H1 (cell line): ENCODE measurements at regions not wholly inside any gene's neighbourhood (a gene's known extent, or its start where the extent isn't known, plus 50 kb on each side); places are given as distances from the start of the nearest gene placed in this dataset.

Experiments
- CTCF ChIA-PET: fragments of 300-600 bp; sonication (Branson Sonifier 250); formaldehyde crosslinking; loops from one replicate; lab custom pipeline; 2021; ENCODE audit not compliant: partially characterized antibody; lab: Charles Lee
- POLR2A ChIA-PET: fragments of 300-600 bp; sonication (Branson Sonifier 250); formaldehyde crosslinking; loops from one replicate; lab custom pipeline; 2021; ENCODE audit warnings: inconsistent platforms; ENCODE audit not compliant: partially characterized antibody; lab: Charles Lee
- DNase-seq, 2 experiments: peaks; one replicate each; pipeline versions ENCODE4 v3.0.0 to v3.0.0-alpha.2; 2010 to 2022; ENCODE audit warnings: low spot score in 2 of 2, low read depth in 1 of 2, mixed read lengths in 1 of 2
- FAIRE-seq: peaks from 2 replicates; lab custom pipeline; 2011; peaks lifted over from hg19 to GRCh38; lab: Jason Lieb, UNC
- H2AFZ ChIP-seq: 2 replicates; pipeline ENCODE4 v1.8.1; 2012; ENCODE audit warnings: low read length, inconsistent platforms
- H2AK5ac ChIP-seq: 2 replicates; pipeline ENCODE4 v1.6.1; 2013; ENCODE audit warnings: low read depth, low read length
- H2BK120ac ChIP-seq: replicated peaks from 2 replicates; pipeline ENCODE3; 2013; ENCODE audit warnings: low read depth, low read length, inconsistent platforms
- H2BK12ac ChIP-seq: 2 replicates; pipeline ENCODE4 v1.6.1; 2013; ENCODE audit warnings: low read depth, low read length
- H2BK15ac ChIP-seq: 2 replicates; pipeline ENCODE4 v1.6.1; 2013; ENCODE audit warnings: low read length
- H2BK20ac ChIP-seq: 2 replicates; pipeline ENCODE4 v1.6.1; 2013; ENCODE audit warnings: low read length
- H2BK5ac ChIP-seq: 2 replicates; pipeline ENCODE4 v1.6.1; 2013; ENCODE audit warnings: low read depth, low read length
- H3K14ac ChIP-seq: 2 replicates; pipeline ENCODE4 v1.6.1; 2013; ENCODE audit warnings: inconsistent platforms; ENCODE audit not compliant: insufficient read length
- H3K18ac ChIP-seq: 2 replicates; pipeline ENCODE4 v1.6.1; 2013; ENCODE audit warnings: low read length; ENCODE audit errors: extremely low read depth
- H3K23ac ChIP-seq: 2 replicates; pipeline ENCODE4 v1.6.1; 2013; ENCODE audit warnings: inconsistent platforms; ENCODE audit not compliant: insufficient read length
- H3K23me2 ChIP-seq: 2 replicates; pipeline ENCODE4 v1.6.1; 2013; ENCODE audit warnings: low read depth, low read length
- H3K27ac ChIP-seq: 2 replicates; pipeline ENCODE4 v1.6.1; 2011; ENCODE audit warnings: low read depth, low read length, inconsistent platforms
- H3K27me3 ChIP-seq, 4 experiments: replicated peaks in 1 of 4; 1 replicate in 1 of 4; 2 replicates in 3 of 4; pipeline versions ENCODE4 v1.6.1 to v1.8.1; 2011 to 2013; ENCODE audit warnings: low read length in 3 of 4, mild to moderate bottlenecking in 3 of 4, inconsistent platforms in 2 of 4, mixed read lengths in 2 of 4, moderate library complexity in 1 of 4; ENCODE audit not compliant: control insufficient read depth in 3 of 4, insufficient read depth in 3 of 4; ENCODE audit errors: extremely low read depth in 1 of 4
- H3K36me3 ChIP-seq, 4 experiments: 2 replicates each; pipeline versions ENCODE4 v1.6.1 to v1.8.1; 2011 to 2013; ENCODE audit warnings: mild to moderate bottlenecking in 4 of 4, low read length in 3 of 4, moderate library complexity in 2 of 4, control low read depth in 1 of 4, inconsistent platforms in 1 of 4; ENCODE audit not compliant: insufficient read depth in 4 of 4, control insufficient read depth in 2 of 4
- H3K4ac ChIP-seq: replicated peaks from 2 replicates; pipeline ENCODE3; 2013; ENCODE audit warnings: low read length, low read depth, mixed read lengths, inconsistent platforms; ENCODE audit not compliant: insufficient read length
- H3K4me1 ChIP-seq, 4 experiments: replicated peaks in 1 of 4; 1 replicate in 1 of 4; 2 replicates in 3 of 4; pipeline versions ENCODE4 v1.6.1 to v1.8.1; 2011 to 2013; ENCODE audit warnings: low read length in 3 of 4, inconsistent platforms in 2 of 4, mixed read lengths in 1 of 4; ENCODE audit not compliant: insufficient read depth in 4 of 4, control insufficient read depth in 3 of 4
- H3K4me2 ChIP-seq, 2 experiments: 2 replicates each; pipeline versions ENCODE4 v1.6.1 to v1.8.1; 2011 to 2013; ENCODE audit warnings: low read depth in 2 of 2, low read length in 2 of 2, control low read depth in 1 of 2, inconsistent platforms in 1 of 2, mild to moderate bottlenecking in 1 of 2; ENCODE audit not compliant: insufficient read depth in 1 of 2
- H3K4me3 ChIP-seq, 4 experiments: fragments of 200-600, 300-600 bp in 1 of 4; sonication (generic), shearing (Covaris generic), sonication (Bioruptor Twin) in 1 of 4; 2 replicates each; pipeline versions ENCODE4 v1.5.1 to v1.8.1; 2011 to 2016; ENCODE audit warnings: low read length in 4 of 4, low read depth in 3 of 4, control low read depth in 2 of 4, inconsistent platforms in 2 of 4, mild to moderate bottlenecking in 2 of 4, mixed read lengths in 1 of 4, moderate library complexity in 1 of 4; ENCODE audit not compliant: insufficient read depth in 2 of 4; ENCODE audit errors: extremely low read depth in 1 of 4
- H3K56ac ChIP-seq: replicated peaks from 2 replicates; pipeline ENCODE3; 2013; ENCODE audit warnings: low read depth, mild to moderate bottlenecking, mixed read lengths, low read length, inconsistent platforms; ENCODE audit not compliant: insufficient read length
- H3K79me1 ChIP-seq: 2 replicates; pipeline ENCODE4 v1.6.1; 2013; ENCODE audit warnings: low read depth, low read length, control low read depth
- H3K79me2 ChIP-seq, 2 experiments: 2 replicates each; pipeline versions ENCODE4 v1.6.1 to v1.8.1; 2012 to 2013; ENCODE audit warnings: low read length in 2 of 2, mild to moderate bottlenecking in 2 of 2, inconsistent platforms in 1 of 2; ENCODE audit not compliant: insufficient read depth in 2 of 2, control insufficient read depth in 1 of 2
- H3K9ac ChIP-seq, 4 experiments: replicated peaks in 1 of 4; 1 replicate in 1 of 4; 2 replicates in 3 of 4; pipeline versions ENCODE4 v1.6.1 to v1.8.1; 2011 to 2013; ENCODE audit warnings: low read depth in 3 of 4, low read length in 3 of 4, control low read depth in 2 of 4, mild to moderate bottlenecking in 2 of 4, moderate library complexity in 2 of 4, inconsistent platforms in 1 of 4; ENCODE audit errors: extremely low read depth in 1 of 4
- H3K9me3 ChIP-seq, 2 experiments: 2 replicates each; pipeline versions ENCODE4 v1.6.1 to v1.8.1; 2012 to 2013; ENCODE audit warnings: mild to moderate bottlenecking in 2 of 2, moderate library complexity in 2 of 2, control low read depth in 1 of 2, inconsistent platforms in 1 of 2, low read depth in 1 of 2, low read length in 1 of 2, mixed read lengths in 1 of 2; ENCODE audit not compliant: insufficient read depth in 2 of 2
- H4K20me1 ChIP-seq, 2 experiments: replicated peaks in 1 of 2; 2 replicates each; pipeline versions ENCODE3 to v1.8.1; 2011 to 2013; ENCODE audit warnings: inconsistent platforms in 2 of 2, low read length in 2 of 2, mild to moderate bottlenecking in 1 of 2; ENCODE audit not compliant: insufficient read depth in 2 of 2, control insufficient read depth in 1 of 2
- H4K5ac ChIP-seq: 2 replicates; pipeline ENCODE4 v1.6.1; 2013; ENCODE audit warnings: low read length, low read depth, mixed read lengths, inconsistent platforms; ENCODE audit not compliant: insufficient read length
- H4K8ac ChIP-seq: 2 replicates; pipeline ENCODE4 v1.8.0; 2013; ENCODE audit warnings: mild to moderate bottlenecking, moderate library complexity, low read length, inconsistent platforms; ENCODE audit not compliant: insufficient read depth; ENCODE audit errors: extremely low read depth
- H4K91ac ChIP-seq: replicated peaks from 2 replicates; pipeline ENCODE3; 2013; ENCODE audit warnings: low read length, mixed read lengths, inconsistent platforms; ENCODE audit not compliant: insufficient read length
- ASH2L ChIP-seq: fragments of 200-600, 300-600 bp; sonication (generic); IDR thresholded peaks from one replicate; pipeline ENCODE4 v1.7.1; 2017; ENCODE audit warnings: low read length
- CHD1 ChIP-seq: IDR thresholded peaks from 2 replicates; pipeline ENCODE4 v1.6.1; 2012; ENCODE audit warnings: low read depth, low read length, improper control_type of control experiment
- CHD2 ChIP-seq: IDR thresholded peaks from 2 replicates; pipeline ENCODE4 v1.6.1; 2012; ENCODE audit warnings: low read length, improper control_type of control experiment
- CTBP2 ChIP-seq: IDR thresholded peaks from 2 replicates; pipeline ENCODE4 v1.7.0; 2011; ENCODE audit warnings: borderline replicate concordance, mild to moderate bottlenecking, moderate library complexity, mixed read lengths, low read length; ENCODE audit not compliant: insufficient read depth, insufficient read length
- EZH2 ChIP-seq: fragments of 200-600 bp; sonication (generic); IDR thresholded peaks from 2 replicates; pipeline ENCODE4 v1.7.1; 2012; ENCODE audit warnings: low read depth, mild to moderate bottlenecking, moderate library complexity, low read length, inconsistent platforms; ENCODE audit not compliant: severe bottlenecking
- NANOG ChIP-seq: IDR thresholded peaks from 2 replicates; pipeline ENCODE4 v1.6.1; 2011; ENCODE audit warnings: low read length, low read depth, mild to moderate bottlenecking, inconsistent platforms; ENCODE audit not compliant: insufficient read depth, poor library complexity, severe bottlenecking
- NRF1 ChIP-seq: IDR thresholded peaks from 2 replicates; pipeline ENCODE4 v1.6.1; 2011; ENCODE audit warnings: mild to moderate bottlenecking, low read depth, low read length, improper control_type of control experiment
- RBBP5 ChIP-seq: IDR thresholded peaks from 2 replicates; pipeline ENCODE4 v1.7.1; 2012; ENCODE audit warnings: low read depth, mild to moderate bottlenecking, inconsistent platforms, low read length, moderate library complexity, borderline replicate concordance
- SIN3A ChIP-seq, 2 experiments: IDR thresholded peaks in 1 of 2; conservative IDR thresholded peaks in 1 of 2; 2 replicates each; pipeline ENCODE4 v1.6.1; 2011 to 2012; ENCODE audit warnings: low read length in 2 of 2, improper control_type of control experiment in 1 of 2, low read depth in 1 of 2, mild to moderate bottlenecking in 1 of 2
- SP2 ChIP-seq: IDR thresholded peaks from 2 replicates; pipeline ENCODE4 v1.6.1; 2012; ENCODE audit warnings: mild to moderate bottlenecking, low read length, inconsistent platforms
- TCF12 ChIP-seq: IDR thresholded peaks from 2 replicates; pipeline ENCODE4 v1.6.1; 2011; ENCODE audit warnings: low read depth, mild to moderate bottlenecking, low read length
- TEAD4 ChIP-seq: IDR thresholded peaks from 2 replicates; pipeline ENCODE4 v1.6.1; 2012; ENCODE audit warnings: low read depth, low read length, inconsistent platforms, mixed read lengths
- USF2 ChIP-seq: IDR thresholded peaks from 2 replicates; pipeline ENCODE4 v1.6.1; 2011; ENCODE audit warnings: low read length, improper control_type of control experiment
- WGBS, 2 experiments: shearing (Covaris generic) in 1 of 2; methylation state at CpG; one replicate each; pipeline versions ENCODE4 v1.1.6 to v1.1.7; 2013 to 2015; ENCODE audit warnings: low lambda C conversion rate in 2 of 2, mixed read lengths in 2 of 2, inconsistent platforms in 1 of 2, low coverage in 1 of 2, missing lambda C conversion rate in 1 of 2; ENCODE audit not compliant: insufficient replicate concordance in 2 of 2, insufficient coverage in 1 of 2, insufficient read length in 1 of 2; ENCODE audit errors: extremely low coverage in 1 of 2, missing lambda C conversion rate in 1 of 2; 5-methylcytosine and 5-hydroxymethylcytosine counted together

GRCh38 chr11:114779189-114779588 lies 100.9 kb downstream of the NXPE2 start:
- ChIA-PET CTCF (interaction anchor here (0.6 to 1.4 kb wide), 3 partner anchors 10 to 398 kb away, joined by 3 read pairs; no protein-coding TSS in a partner anchor), POLR2A (no interaction called here)
- no peak overlapping the region for H3K9ac ChIP-seq
- no peak overlapping the region for H3K27ac ChIP-seq
- 78% methylated on average over 6 of the region's 10 CpGs; no CpG with 5 or more reads in 1 of the 2 experiments for WGBS, 2 experiments
- no peak overlapping the region for H4K5ac ChIP-seq
- no peaks in the 10 kb centered on the region for H3K23me2 ChIP-seq
- no peak overlapping the region for H3K23ac ChIP-seq
- no peak overlapping the region for H2BK15ac ChIP-seq
- no peak overlapping the region for H3K4ac ChIP-seq
- no peak overlapping the region for H2BK5ac ChIP-seq
- H2AFZ ChIP-seq = no peak overlapping the region
- no peak for DNase-seq
- H2BK120ac ChIP-seq = no peak overlapping the region
- H2BK20ac ChIP-seq = no peak overlapping the region
- no peak overlapping the region for H3K18ac ChIP-seq
- H3K79me2 ChIP-seq = no peaks in the 10 kb centered on the region
- H3K14ac ChIP-seq = no peak overlapping the region
- H3K4me1 ChIP-seq = peaks cover 3 to 6% (median 4%) of the 10 kb centered on the region in 4 experiments; a peak in 5 of 7 replicates
- H3K36me3 ChIP-seq = no peaks in the 10 kb centered on the region
- no peak overlapping the region for H3K4me2 ChIP-seq
- H2BK12ac ChIP-seq = no peak overlapping the region
- H3K56ac ChIP-seq = no peak overlapping the region
- no peak overlapping the region for H2AK5ac ChIP-seq
- no peak overlapping the region for H3K4me3 ChIP-seq
- TF ChIP-seq TEAD4 (no peak), SIN3A (conservative IDR thresholded peaks at IDR 0.05 in 1 of 2, IDR thresholded peaks at IDR 0.05 in 1 of 2; ENCODE audit: low read depth in 1 of 2, low read length in 2 of 2) (no peak), RBBP5 (no peak), TCF12 (no peak), USF2 (no peak), NANOG (no peak), EZH2 (no peak), CHD1 (no peak), CTBP2 (no peak), NRF1 (no peak), SP2 (no peak), CHD2 (no peak), ASH2L (no peak)
- no peaks in the 10 kb centered on the region for H3K9me3 ChIP-seq
- H4K91ac ChIP-seq = no peak overlapping the region
- peaks cover 0 to 7% (median 2%) of the 10 kb centered on the region in 4 experiments; a peak in 3 of 7 replicates for H3K27me3 ChIP-seq
- no peaks in the 10 kb centered on the region for H3K79me1 ChIP-seq
- no peaks in the 10 kb centered on the region for H4K20me1 ChIP-seq
- no peak for FAIRE-seq
- no peak overlapping the region for H4K8ac ChIP-seq
